GM19467 (cell line): ENCODE measurements at regions not wholly inside any gene's neighbourhood (a gene's known extent, or its start where the extent isn't known, plus 50 kb on each side); places are given as distances from the start of the nearest gene placed in this dataset.

Experiments used
- ATAC-seq: cut with Tn5 transposase; IDR thresholded peaks from one replicate; pipeline ENCODE4 v1.9.1; 2021; ENCODE audit warnings: mild to moderate bottlenecking, moderate library complexity; ENCODE audit not compliant: unreplicated experiment

- ATAC-seq = no peak
Measured at GRCh38 chr7:42338231-42338915, 101.4 kb upstream of the GLI3 start.

DNA sequence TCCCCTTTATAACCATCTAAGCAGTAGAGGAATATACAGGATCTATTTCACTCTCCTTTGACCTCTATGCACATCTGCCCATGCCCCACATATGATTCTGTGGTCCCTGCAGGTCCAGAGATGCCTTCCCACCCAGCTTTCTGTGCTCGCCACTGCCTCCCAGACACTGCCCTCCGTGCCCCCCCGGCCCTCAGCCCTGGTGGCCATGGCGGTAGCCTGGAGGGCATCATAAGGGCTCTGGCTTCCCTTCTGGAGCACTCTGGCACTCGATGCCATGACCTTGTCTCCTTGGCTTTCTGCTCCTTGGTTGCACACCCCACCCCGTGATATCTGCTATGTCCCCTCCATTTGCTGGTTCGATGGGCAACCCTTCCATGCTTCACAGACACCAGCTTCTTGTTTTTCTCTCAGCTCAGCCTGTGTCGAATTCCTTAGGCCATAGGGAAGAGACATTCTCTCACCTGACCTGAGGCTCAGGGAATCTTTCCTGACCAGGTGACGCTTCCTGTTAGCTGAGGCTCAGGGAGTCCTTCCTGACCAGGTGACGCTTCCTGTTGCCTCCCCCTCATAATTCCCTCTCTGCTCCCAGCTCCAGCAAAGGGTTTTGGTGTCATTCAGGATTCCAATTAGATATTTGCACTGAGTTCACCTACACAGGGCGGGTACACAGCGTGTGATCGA is 100.4 kb upstream of the GLI3 start:
- no peak for ATAC-seq

GRCh38 chr7:42332605-42333222 is 95.7 kb upstream of the GLI3 start:
- no peak for ATAC-seq

DNA sequence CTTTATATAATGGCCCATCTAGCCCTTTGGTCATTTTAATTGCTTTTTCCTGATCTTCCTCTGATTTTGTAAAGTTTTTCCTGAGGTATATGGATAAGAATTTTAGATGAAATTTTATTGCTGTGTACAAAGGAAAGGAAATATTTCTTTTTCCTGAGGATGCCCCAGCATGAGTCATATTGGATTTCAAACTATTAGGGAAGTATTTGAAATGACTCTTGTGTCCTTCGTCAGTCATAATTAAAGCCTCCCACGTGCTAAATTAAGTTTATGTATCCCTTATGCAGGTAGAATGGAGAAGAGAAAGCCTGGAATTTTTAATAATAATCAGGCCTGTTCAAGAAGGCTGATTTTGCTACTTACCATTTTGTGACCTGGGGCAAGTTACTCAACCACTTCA is 82.6 kb upstream of the GLI3 start:
- no peak for ATAC-seq

DNA sequence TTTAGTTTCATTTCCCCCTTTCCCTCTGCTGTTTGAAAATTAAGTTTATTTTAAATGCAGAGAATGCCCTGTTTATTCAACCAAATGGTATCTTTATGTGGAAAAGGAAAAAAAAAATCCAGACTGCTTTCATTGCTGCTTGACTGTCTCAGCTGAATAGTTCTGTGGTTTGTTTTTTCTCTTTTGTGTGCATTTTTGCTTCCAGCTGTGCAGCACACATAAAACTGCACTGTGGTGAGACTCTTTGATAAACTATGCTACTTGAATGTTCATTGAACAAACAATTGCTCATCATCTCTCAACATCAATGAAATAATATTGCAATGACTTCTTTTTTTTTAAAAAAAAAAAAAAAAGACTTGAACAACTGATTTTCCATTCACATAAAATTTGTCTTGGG is 78.6 kb upstream of the GLI3 start:
- no peak for ATAC-seq

DNA sequence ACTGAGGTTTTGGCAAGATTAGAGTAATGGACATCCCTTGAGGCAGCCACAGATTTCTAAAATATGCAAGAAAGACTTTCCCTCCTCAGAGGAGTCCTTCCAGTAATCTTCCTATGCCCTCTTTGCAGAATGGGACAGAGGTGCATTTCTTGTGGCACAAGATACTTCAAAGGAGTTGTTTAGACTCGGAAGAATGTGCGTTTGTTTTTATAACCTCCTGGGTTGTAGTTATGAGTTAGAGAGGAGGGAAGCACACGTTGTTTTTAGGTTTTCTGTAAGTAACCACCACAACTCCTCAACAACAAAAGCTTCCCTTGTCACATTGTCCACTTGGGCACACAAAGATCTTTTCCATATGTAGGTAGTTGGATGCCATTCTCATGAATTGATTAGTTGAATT is 78.1 kb upstream of the GLI3 start:
- ATAC-seq = no peak

GRCh38 chr7:42314696-42315095 is 77.7 kb upstream of the GLI3 start:
- ATAC-seq = no peak

GRCh38 chr7:42311195-42311594 is 74.2 kb upstream of the GLI3 start:
- ATAC-seq = no peak

- ATAC-seq = no peak
Measured at GRCh38 chr7:42292991-42293521, 56.0 kb upstream of the GLI3 start.

GRCh38 chr7:42289473-42289872 is 52.5 kb upstream of the GLI3 start:
- ATAC-seq = no peak
